Brain microvascular endothelial cell (primary cell): ENCODE measurements at regions not wholly inside any gene's neighbourhood (a gene's known extent, or its start where the extent isn't known, plus 50 kb on each side); places are given as distances from the start of the nearest gene placed in this dataset.

ENCODE experiments used
- DNase-seq: peaks from one replicate; pipeline ENCODE4 v3.0.0-alpha.2; 2020
- H3K27ac ChIP-seq: fragments of 250-450 bp; sonication (Bioruptor Pico); 2 replicates; pipeline ENCODE4 v1.5.1; 2020; ENCODE audit warnings: mild to moderate bottlenecking, moderate library complexity
- H3K27me3 ChIP-seq: fragments of 250-450 bp; sonication (Bioruptor Pico); replicated peaks from 2 replicates; pipeline ENCODE4 v1.5.1; 2020; ENCODE audit warnings: mild to moderate bottlenecking
- H3K36me3 ChIP-seq: fragments of 250-450 bp; sonication (Bioruptor Pico); replicated peaks from 2 replicates; pipeline ENCODE4 v1.5.1; 2020; ENCODE audit warnings: mild to moderate bottlenecking
- H3K4me3 ChIP-seq: 2 replicates; pipeline ENCODE4 v1.5.1; 2011; ENCODE audit warnings: low read depth, mild to moderate bottlenecking, control low read depth, low read length, moderate library complexity
- in situ Hi-C: cut with HindIII; loops from 2 replicates; pipeline ENCODE4 v1.10.0; 2017; ENCODE audit warnings: low sequenced_read_pairs, low pct_ligation_motif_present
- TF ChIP-seq, protein P1 (sequence below): IDR thresholded peaks from 2 replicates; pipeline ENCODE4 v1.5.1; 2011; ENCODE audit warnings: low read depth, mild to moderate bottlenecking, moderate library complexity, low read length, control low read depth, inconsistent platforms; ENCODE audit errors: missing control alignments

DNA sequence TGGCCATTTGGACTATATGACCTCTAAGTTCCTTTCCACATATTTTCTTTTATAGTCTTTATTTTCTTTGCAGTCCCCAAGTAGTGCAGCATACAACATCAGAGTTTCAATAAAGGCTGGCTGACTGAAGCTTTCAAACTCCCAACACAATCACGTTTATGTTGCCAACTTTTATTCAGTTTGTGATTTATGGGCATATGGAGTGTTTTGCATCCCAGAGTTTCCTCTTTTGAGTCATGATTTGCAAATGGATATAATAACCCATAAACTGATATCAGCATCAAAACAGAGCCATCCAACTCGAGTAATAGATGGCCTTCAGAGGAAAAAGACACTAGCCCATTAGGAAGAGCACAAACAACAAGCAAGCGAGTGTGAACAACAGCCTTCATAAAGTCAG, 414.0 kb downstream of the ELAVL2 start:
- H3K27me3 ChIP-seq, result no peaks in the 10 kb centered on the region
- DNase-seq, result no peak
- no peak overlapping the region for H3K4me3 ChIP-seq
- H3K36me3 ChIP-seq, result no peaks in the 10 kb centered on the region
- TF ChIP-seq, protein P1, sequence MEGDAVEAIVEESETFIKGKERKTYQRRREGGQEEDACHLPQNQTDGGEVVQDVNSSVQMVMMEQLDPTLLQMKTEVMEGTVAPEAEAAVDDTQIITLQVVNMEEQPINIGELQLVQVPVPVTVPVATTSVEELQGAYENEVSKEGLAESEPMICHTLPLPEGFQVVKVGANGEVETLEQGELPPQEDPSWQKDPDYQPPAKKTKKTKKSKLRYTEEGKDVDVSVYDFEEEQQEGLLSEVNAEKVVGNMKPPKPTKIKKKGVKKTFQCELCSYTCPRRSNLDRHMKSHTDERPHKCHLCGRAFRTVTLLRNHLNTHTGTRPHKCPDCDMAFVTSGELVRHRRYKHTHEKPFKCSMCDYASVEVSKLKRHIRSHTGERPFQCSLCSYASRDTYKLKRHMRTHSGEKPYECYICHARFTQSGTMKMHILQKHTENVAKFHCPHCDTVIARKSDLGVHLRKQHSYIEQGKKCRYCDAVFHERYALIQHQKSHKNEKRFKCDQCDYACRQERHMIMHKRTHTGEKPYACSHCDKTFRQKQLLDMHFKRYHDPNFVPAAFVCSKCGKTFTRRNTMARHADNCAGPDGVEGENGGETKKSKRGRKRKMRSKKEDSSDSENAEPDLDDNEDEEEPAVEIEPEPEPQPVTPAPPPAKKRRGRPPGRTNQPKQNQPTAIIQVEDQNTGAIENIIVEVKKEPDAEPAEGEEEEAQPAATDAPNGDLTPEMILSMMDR, result no peak
- in situ Hi-C loops, result no loop called here
- no peak overlapping the region for H3K27ac ChIP-seq

- in situ Hi-C loops, result no loop called here
- DNase-seq, result no peak
- Histone ChIP-seq H3K27ac (no peak overlapping the region), H3K4me3 (no peak overlapping the region), H3K27me3 (no peaks in the 10 kb centered on the region), H3K36me3 (no peaks in the 10 kb centered on the region)
- TF ChIP-seq, protein P1, result no peak
Observed at GRCh38 chr9:23412458-23412857, 413.6 kb downstream of the ELAVL2 start.

GRCh38 chr9:23413541-23413940, 412.5 kb downstream of the ELAVL2 start:
- no peaks in the 10 kb centered on the region for H3K27me3 ChIP-seq

DNA sequence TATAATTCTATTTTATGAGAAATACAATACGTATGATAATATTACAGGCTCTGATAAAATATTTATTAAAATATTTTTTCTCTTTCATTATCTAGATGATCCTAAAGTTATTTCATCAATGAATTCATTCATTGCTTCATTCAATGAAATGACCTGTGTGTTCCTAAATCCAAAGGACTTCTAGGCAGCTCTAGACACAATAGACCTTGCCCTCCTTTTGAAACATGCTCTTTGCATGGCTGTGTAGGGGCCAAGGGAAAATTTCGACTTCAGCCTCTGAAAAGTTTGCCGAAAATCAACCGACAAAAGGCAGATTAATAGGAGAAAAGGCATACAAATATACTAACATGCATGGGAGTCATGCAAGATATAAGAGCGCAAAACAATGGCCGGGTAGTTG, 402.0 kb downstream of the ELAVL2 start:
- TF ChIP-seq, protein P1, result no peak
- Histone ChIP-seq H3K27ac (no peak overlapping the region), H3K27me3 (no peaks in the 10 kb centered on the region), H3K36me3 (no peaks in the 10 kb centered on the region), H3K4me3 (no peak overlapping the region)
- no peak for DNase-seq
- in situ Hi-C loops, result no loop called here

More at GRCh38 chr9:23413541-23413940, 412.5 kb downstream of the ELAVL2 start:
- in situ Hi-C loops, result no loop called here
- Histone ChIP-seq H3K4me3 (no peak overlapping the region), H3K27ac (no peak overlapping the region), H3K36me3 (no peaks in the 10 kb centered on the region)
- TF ChIP-seq, protein P1, result no peak
- DNase-seq, result no peak

- TF ChIP-seq, protein P1, result no peak
- no peak for DNase-seq
- Histone ChIP-seq H3K27me3 (no peaks in the 10 kb centered on the region), H3K4me3 (no peak overlapping the region), H3K27ac (no peak overlapping the region), H3K36me3 (no peaks in the 10 kb centered on the region)
- in situ Hi-C loops, result no loop called here
Observed at GRCh38 chr9:23426144-23426543, 399.9 kb downstream of the ELAVL2 start.

GRCh38 chr9:23431459-23431858, 394.6 kb downstream of the ELAVL2 start:
- in situ Hi-C loops, result no loop called here
- H3K27me3 ChIP-seq, result no peaks in the 10 kb centered on the region
- TF ChIP-seq, protein P1, result no peak
- DNase-seq, result no peak
- H3K36me3 ChIP-seq, result no peaks in the 10 kb centered on the region
- no peak overlapping the region for H3K27ac ChIP-seq
- H3K4me3 ChIP-seq, result no peak overlapping the region
